WTC11 (cell line): ENCODE measurements at regions not wholly inside any gene's neighbourhood (a gene's known extent, or its start where the extent isn't known, plus 50 kb on each side); places are given as distances from the start of the nearest gene placed in this dataset.

ENCODE experiments used
- ATAC-seq: fragments of 200-7000 bp; cut with Tn5 transposase; 2 replicates; pipeline ENCODE4 v1.10.0; 2021; ENCODE audit warnings: mild to moderate bottlenecking, moderate library complexity
- CTCF ChIA-PET: fragments of 300-600 bp; sonication (Branson Sonifier 250); formaldehyde crosslinking; loops from one replicate; lab custom pipeline; 2021; ENCODE audit warnings: antibody characterized with exemption; lab: Charles Lee
- POLR2A ChIA-PET: fragments of 350-600 bp; sonication (Branson Sonifier 250); formaldehyde crosslinking; loops from one replicate; lab custom pipeline; 2021; ENCODE audit warnings: antibody characterized with exemption; lab: Charles Lee
- DNase-seq: peaks from one replicate; pipeline ENCODE4 v3.0.0; 2021; ENCODE audit warnings: low spot score
- H3K27ac Mint-ChIP-seq: 2 replicates; pipeline ENCODE4 v1.8.0; 2021; ENCODE audit warnings: mixed read lengths
- H3K27me3 Mint-ChIP-seq: 2 replicates; pipeline ENCODE4 v1.8.0; 2021; ENCODE audit warnings: low read depth, mild to moderate bottlenecking, moderate library complexity, mixed read lengths
- H3K36me3 Mint-ChIP-seq: 2 replicates; pipeline ENCODE4 v1.8.0; 2021; ENCODE audit warnings: mixed read lengths
- H3K4me1 Mint-ChIP-seq: 2 replicates; pipeline ENCODE4 v1.8.0; 2022; ENCODE audit warnings: mixed read lengths
- H3K4me3 Mint-ChIP-seq: 2 replicates; pipeline ENCODE4 v1.8.0; 2021; ENCODE audit warnings: mild to moderate bottlenecking, moderate library complexity, mixed read lengths
- H3K9me3 Mint-ChIP-seq: 2 replicates; pipeline ENCODE4 v1.8.0; 2021; ENCODE audit warnings: mixed read lengths
- ATF6 ChIP-seq: sonication (generic); formaldehyde crosslinking; IDR thresholded peaks from 2 replicates; pipeline ENCODE4 v1.8.1; 2023; ENCODE audit warnings: mild to moderate bottlenecking, missing genetic modification reagents
- E2F4 ChIP-seq: sonication (generic); formaldehyde crosslinking; IDR thresholded peaks from 2 replicates; pipeline ENCODE4 v1.8.1; 2022; ENCODE audit warnings: low read depth, mild to moderate bottlenecking, moderate library complexity, missing genetic modification reagents, borderline replicate concordance
- ESRRA ChIP-seq: sonication (generic); formaldehyde crosslinking; IDR thresholded peaks from 2 replicates; pipeline ENCODE4 v1.8.1; 2022; ENCODE audit warnings: mild to moderate bottlenecking, missing genetic modification reagents, borderline replicate concordance
- GABPB1 ChIP-seq: sonication (generic); formaldehyde crosslinking; IDR thresholded peaks from 2 replicates; pipeline ENCODE4 v1.8.1; 2023; ENCODE audit warnings: mild to moderate bottlenecking, missing genetic modification reagents
- GRHL2 ChIP-seq: fragments of 250-450 bp; sonication (Bioruptor Pico); IDR thresholded peaks from 2 replicates; pipeline ENCODE4 v1.8.0; 2022; ENCODE audit warnings: mild to moderate bottlenecking, moderate library complexity; ENCODE audit not compliant: insufficient replicate concordance, severe bottlenecking
- GTF2I ChIP-seq: fragments of 250-450 bp; sonication (Bioruptor Pico); conservative IDR thresholded peaks from 2 replicates; pipeline ENCODE4 v1.4.0; 2021; ENCODE audit warnings: mild to moderate bottlenecking
- MLX ChIP-seq: sonication (generic); formaldehyde crosslinking; IDR thresholded peaks from 2 replicates; pipeline ENCODE4 v1.8.1; 2023; ENCODE audit warnings: mild to moderate bottlenecking, missing genetic modification reagents, moderate library complexity
- MYBL2 ChIP-seq: sonication (generic); formaldehyde crosslinking; IDR thresholded peaks from 2 replicates; pipeline ENCODE4 v1.8.1; 2023; ENCODE audit warnings: mild to moderate bottlenecking, moderate library complexity, missing genetic modification reagents
- OVOL2 ChIP-seq: fragments of 250-450 bp; sonication (Bioruptor Pico); IDR thresholded peaks from 2 replicates; pipeline ENCODE4 v1.9.0; 2021; ENCODE audit warnings: mild to moderate bottlenecking, borderline replicate concordance
- USF2 ChIP-seq: sonication (generic); formaldehyde crosslinking; IDR thresholded peaks from 2 replicates; pipeline ENCODE4 v1.8.1; 2023; ENCODE audit warnings: mild to moderate bottlenecking, missing genetic modification reagents, moderate library complexity
- ZBTB43 ChIP-seq: sonication (generic); formaldehyde crosslinking; IDR thresholded peaks from 2 replicates; pipeline ENCODE4 v1.8.1; 2023; ENCODE audit warnings: mild to moderate bottlenecking, missing genetic modification reagents
- ZNF121 ChIP-seq: sonication (generic); formaldehyde crosslinking; IDR thresholded peaks from 2 replicates; pipeline ENCODE4 v1.8.0; 2023; ENCODE audit warnings: missing genetic modification reagents
- ZNF423 ChIP-seq: fragments of 250-450 bp; sonication (Bioruptor Pico); IDR thresholded peaks from 2 replicates; pipeline ENCODE4 v2.1.2; 2022; ENCODE audit warnings: mild to moderate bottlenecking, moderate library complexity
- TF ChIP-seq, protein P1 (sequence below): fragments of 250-450 bp; sonication (Bioruptor Pico); IDR thresholded peaks from 2 replicates; pipeline ENCODE4 v1.9.0; 2021; ENCODE audit warnings: mild to moderate bottlenecking
- TF ChIP-seq, protein P2 (sequence below): sonication (generic); formaldehyde crosslinking; conservative IDR thresholded peaks from 2 replicates; pipeline ENCODE4 v1.8.1; 2023; ENCODE audit warnings: mild to moderate bottlenecking, low read depth, missing genetic modification reagents, moderate library complexity

DNA sequence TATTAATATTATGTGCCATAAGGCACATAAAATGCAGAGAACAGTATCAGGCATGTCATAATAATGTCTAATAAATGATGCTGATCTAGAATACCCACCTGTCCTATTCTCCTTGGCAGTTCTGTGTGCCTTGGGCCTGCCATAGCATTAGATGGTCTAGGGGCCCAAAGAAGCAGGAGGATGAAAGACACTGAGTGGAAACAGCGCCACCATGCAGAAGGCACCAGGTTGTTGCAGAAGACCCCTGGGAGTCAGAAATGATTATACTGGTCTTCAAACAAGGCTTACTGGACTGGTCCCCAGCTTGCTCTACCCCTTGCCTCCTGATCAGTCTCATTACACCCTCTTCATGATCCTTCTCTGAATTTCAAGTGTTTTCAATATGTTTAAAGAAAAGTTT is 353.3 kb downstream of the GRIN2B start:
- CTCF ChIA-PET, result interaction anchor here (1.1 to 1.2 kb wide), 3 partner anchors 324 to 372 kb away, joined by 3 to 5 read pairs (median 3); no protein-coding TSS in a partner anchor
- POLR2A ChIA-PET, result no interaction called here
- DNase-seq (peak; percentile 16), ATAC-seq (peak; percentile 59)
- no peak overlapping the region for H3K4me3 Mint-ChIP-seq
- no peak overlapping the region for H3K27ac Mint-ChIP-seq
- no peak for TF ChIP-seq MLX (CRISPR knock-in tag)
- TF ChIP-seq MYBL2 (CRISPR knock-in tag), result no peak
- TF ChIP-seq GTF2I (CRISPR knock-in tag), result no peak
- TF ChIP-seq, protein P1, sequence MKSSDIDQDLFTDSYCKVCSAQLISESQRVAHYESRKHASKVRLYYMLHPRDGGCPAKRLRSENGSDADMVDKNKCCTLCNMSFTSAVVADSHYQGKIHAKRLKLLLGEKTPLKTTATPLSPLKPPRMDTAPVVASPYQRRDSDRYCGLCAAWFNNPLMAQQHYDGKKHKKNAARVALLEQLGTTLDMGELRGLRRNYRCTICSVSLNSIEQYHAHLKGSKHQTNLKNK (CRISPR knock-in tag), result no peak
- no peak for TF ChIP-seq GRHL2 (CRISPR knock-in tag)
- TF ChIP-seq, protein P2, sequence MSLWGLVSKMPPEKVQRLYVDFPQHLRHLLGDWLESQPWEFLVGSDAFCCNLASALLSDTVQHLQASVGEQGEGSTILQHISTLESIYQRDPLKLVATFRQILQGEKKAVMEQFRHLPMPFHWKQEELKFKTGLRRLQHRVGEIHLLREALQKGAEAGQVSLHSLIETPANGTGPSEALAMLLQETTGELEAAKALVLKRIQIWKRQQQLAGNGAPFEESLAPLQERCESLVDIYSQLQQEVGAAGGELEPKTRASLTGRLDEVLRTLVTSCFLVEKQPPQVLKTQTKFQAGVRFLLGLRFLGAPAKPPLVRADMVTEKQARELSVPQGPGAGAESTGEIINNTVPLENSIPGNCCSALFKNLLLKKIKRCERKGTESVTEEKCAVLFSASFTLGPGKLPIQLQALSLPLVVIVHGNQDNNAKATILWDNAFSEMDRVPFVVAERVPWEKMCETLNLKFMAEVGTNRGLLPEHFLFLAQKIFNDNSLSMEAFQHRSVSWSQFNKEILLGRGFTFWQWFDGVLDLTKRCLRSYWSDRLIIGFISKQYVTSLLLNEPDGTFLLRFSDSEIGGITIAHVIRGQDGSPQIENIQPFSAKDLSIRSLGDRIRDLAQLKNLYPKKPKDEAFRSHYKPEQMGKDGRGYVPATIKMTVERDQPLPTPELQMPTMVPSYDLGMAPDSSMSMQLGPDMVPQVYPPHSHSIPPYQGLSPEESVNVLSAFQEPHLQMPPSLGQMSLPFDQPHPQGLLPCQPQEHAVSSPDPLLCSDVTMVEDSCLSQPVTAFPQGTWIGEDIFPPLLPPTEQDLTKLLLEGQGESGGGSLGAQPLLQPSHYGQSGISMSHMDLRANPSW, result no peak
- TF ChIP-seq GABPB1 (CRISPR knock-in tag), result no peak
- TF ChIP-seq E2F4 (CRISPR knock-in tag), result no peak
- TF ChIP-seq ATF6 (CRISPR knock-in tag), result no peak
- TF ChIP-seq ZNF423, result no peak
- TF ChIP-seq USF2 (CRISPR knock-in tag), result no peak
- TF ChIP-seq ZBTB43, result no peak
- no peak for TF ChIP-seq OVOL2
- H3K9me3 Mint-ChIP-seq, result no peaks in the 10 kb centered on the region
- H3K27me3 Mint-ChIP-seq, result no peaks in the 10 kb centered on the region
- H3K4me1 Mint-ChIP-seq, result no peaks in the 10 kb centered on the region
- no peaks in the 10 kb centered on the region for H3K36me3 Mint-ChIP-seq

DNA sequence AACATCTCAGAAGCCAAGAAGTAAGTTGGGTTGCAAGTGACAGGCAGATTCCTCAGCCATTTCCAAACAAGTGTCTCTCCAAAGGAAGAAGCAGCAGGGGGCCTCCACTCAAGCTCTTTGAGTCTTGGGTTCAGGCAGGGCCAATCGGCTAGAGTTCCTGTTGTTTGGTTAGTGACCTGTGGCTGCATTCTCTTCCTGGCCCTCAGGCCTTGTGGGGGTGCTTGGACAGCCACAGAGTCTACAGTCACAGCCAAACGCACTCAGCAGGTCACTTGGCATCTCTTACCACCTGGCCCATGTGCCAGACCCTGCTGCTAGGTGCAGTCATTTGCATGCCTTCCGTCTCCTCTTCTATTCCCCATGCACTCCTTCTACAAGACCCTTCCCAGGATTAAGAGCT is 353.9 kb downstream of the GRIN2B start:
- DNase-seq (no peak), ATAC-seq (no peak)
- Mint-ChIP-seq H3K4me3 (no peak overlapping the region), H3K27ac (no peak overlapping the region), H3K36me3 (no peaks in the 10 kb centered on the region), H3K4me1 (no peaks in the 10 kb centered on the region), H3K9me3 (no peaks in the 10 kb centered on the region), H3K27me3 (no peaks in the 10 kb centered on the region)
- TF ChIP-seq ZNF121 (CRISPR knock-in tag) (peak; percentile 57; the same call in 1 of the 2 replicates), ESRRA (CRISPR knock-in tag) (no peak)
- ChIA-PET CTCF (interaction anchor here (0.8 to 1.2 kb wide), 3 partner anchors 34 to 349 kb away, joined by 3 read pairs; no protein-coding TSS in a partner anchor), POLR2A (no interaction called here)
